ENCODE measurements at regions not wholly inside any gene's neighbourhood (a gene's known extent, or its start where the extent isn't known, plus 50 kb on each side); places are given as distances from the start of the nearest gene placed in this dataset.
"Not testable (repeated sequence)": the region's sequence is repeated elsewhere in the genome, so short reads cannot be mapped to it uniquely, and the experiment has no call there.

DNA sequence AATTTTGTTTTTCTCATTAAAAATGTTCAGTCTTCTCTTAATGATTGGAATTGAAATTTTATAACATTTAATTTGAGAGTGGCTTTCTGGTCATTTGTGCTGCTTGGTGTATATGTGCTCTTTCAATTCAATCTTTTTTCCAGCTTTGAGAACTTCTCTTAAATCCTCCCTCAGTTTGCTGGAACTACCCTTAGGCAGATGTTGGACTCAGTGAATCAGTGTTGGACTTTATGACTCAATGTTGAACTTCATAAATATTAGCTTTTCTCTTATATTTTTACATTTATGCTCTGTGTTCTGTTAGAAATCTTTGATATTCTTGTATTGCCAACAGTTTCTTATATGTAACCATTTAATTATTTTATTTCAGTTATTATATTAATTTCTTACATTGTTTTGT lies 935.5 kb upstream of the FBXO33 start:
- DNase-seq (ENCODE audit: low spot score) = no peak

- DNase-seq (ENCODE audit: low spot score) = no peak
Observed at GRCh38 chr14:40365305-40365704, 933.1 kb upstream of the FBXO33 start.

DNA sequence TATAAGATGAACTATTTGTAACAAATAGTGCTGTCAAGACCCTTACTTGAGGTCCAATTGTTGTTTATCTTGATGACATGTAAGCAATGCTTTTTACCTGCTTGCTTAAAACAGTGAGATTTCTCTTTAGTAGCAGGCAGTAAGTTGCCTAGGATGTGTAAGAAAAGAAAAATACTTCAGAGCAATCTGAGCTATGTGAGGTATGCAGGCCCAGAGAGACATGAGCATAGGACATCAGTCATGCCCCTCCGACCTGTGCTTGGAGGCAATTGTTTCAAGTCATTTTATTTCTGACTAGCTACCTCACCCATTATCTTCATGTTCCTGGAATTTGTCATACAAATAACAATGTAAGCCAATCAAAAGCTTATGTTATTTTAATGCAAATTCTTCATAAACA lies 930.6 kb upstream of the FBXO33 start:
- no peak for DNase-seq (ENCODE audit: low spot score)

- DNase-seq (ENCODE audit: low spot score) = no peak
Observed at GRCh38 chr14:40354754-40355153, 922.5 kb upstream of the FBXO33 start.

GRCh38 chr14:40348104-40348503 lies 915.9 kb upstream of the FBXO33 start:
- DNase-seq (ENCODE audit: low spot score) = not testable (repeated sequence)

GRCh38 chr14:40347675-40348074 lies 915.4 kb upstream of the FBXO33 start:
- no peak for DNase-seq (ENCODE audit: low spot score)

- DNase-seq (ENCODE audit: low spot score) = no peak
Observed at GRCh38 chr14:40346275-40346674, 914.0 kb upstream of the FBXO33 start.

GRCh38 chr14:40345334-40345733 lies 913.1 kb upstream of the FBXO33 start:
- no peak for DNase-seq (ENCODE audit: low spot score)

DNA sequence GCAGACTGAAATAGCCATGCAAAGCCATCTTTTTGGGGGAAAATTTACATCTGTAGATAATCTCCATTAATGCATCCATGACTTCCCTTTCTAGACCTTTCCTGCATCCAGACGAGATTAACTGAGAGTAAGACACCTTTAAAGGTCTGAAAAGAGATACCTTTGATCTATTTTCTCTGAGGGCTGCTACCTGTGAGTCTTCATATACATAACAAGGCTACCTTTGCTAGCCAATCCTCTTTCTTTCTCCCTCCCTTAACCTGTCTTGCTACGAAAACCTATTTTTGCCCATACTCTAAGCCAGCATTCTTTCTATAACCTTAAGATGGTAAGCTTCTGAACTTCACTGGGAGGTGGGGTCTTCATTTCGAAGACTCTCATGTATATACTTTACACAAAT lies 908.5 kb upstream of the FBXO33 start:
- DNase-seq (ENCODE audit: low spot score) = no peak

- DNase-seq (ENCODE audit: low spot score) = no peak
Observed at GRCh38 chr14:40336846-40337245, 904.6 kb upstream of the FBXO33 start.

- DNase-seq (ENCODE audit: low spot score) = not testable (repeated sequence)
Observed at GRCh38 chr14:40326519-40326918, 894.3 kb upstream of the FBXO33 start.

DNA sequence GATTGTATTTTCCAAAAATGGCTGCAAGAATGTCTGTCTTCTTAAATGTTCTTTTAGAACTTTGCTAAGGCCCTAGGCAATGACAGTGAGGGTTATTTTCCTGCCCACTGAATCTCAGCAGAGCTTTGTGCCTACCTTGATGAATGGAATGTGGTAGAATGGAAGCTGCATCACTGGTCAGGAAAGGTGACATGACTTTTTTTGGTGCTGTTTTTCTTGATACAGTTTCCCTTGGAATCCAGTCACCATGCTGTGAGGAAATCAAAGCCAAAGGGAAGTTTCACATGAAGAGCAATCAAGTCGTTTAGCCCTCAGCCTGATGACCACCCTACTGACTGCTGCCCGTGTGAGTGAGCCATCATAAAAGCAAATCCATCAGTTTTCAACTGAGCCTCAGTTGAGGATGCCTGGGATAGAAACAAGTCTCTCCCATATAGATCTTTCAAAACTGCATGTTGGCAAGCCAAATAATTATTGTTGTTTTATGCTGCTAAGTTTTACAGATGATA lies 886.0 kb upstream of the FBXO33 start:
- DNase-seq (ENCODE audit: low spot score) = no peak

- no peak for DNase-seq (ENCODE audit: low spot score)
Observed at GRCh38 chr14:40317690-40318089, 885.5 kb upstream of the FBXO33 start.

GRCh38 chr14:40312296-40312695 lies 880.1 kb upstream of the FBXO33 start:
- DNase-seq (ENCODE audit: low spot score) = no peak

GRCh38 chr14:40309124-40309523 lies 876.9 kb upstream of the FBXO33 start:
- DNase-seq (ENCODE audit: low spot score) = no peak

DNA sequence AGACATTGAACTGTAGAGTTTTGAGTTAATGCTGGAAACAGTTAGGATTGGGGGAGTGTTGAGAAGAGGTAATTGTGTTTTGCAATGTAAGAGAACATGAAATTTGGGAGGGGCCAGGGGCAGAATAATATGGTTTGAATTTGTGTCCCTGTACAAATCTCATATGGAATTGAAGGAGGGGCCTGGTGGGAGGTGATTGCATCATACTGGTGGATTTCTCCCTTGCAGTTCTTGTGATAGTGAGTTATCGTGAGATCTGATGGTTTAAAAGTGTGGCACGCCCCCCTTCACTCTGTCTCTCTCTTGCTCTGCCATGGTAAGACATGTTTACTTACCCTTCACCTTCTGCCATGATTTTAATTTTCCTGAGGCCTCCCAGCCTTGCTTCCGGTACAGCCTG lies 876.0 kb upstream of the FBXO33 start:
- DNase-seq (ENCODE audit: low spot score) = no peak

DNA sequence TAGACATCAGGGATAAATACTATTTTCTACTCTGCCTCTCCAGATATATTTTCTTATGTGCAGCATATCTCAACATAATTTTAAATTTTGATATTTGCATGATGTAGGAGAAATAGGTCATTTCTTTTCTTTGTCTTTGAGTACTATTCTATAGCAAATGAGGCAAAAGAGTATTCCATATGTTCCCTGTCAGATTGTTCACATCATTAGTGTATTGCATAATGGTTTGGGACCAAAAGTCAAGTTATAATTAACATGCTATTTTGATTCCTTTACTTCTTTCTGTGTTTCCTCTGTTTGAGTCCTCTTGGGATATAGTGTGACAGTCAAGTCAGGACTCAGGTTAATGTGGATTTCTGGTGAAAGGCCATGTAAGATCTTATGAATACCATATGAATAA lies 864.6 kb upstream of the FBXO33 start:
- no peak for DNase-seq (ENCODE audit: low spot score)

DNA sequence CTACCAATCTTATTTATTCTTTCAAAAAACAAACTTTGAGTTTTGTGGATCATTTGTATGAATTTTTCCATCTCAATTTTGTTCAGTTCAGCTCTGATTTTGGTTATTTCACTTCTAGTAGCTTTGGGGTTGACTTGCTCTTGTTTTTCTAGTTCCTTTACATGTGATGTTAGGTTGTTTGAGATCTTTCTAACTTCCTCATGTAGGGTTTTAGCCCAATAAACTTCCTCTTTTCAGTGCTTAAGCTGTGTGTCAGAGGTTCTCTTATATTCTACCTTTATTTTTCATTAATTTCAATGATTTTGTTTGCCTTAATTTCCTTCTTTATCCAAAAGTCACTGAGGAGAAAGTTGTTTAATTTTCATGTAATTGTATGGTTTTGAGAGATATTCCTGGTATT lies 860.4 kb upstream of the FBXO33 start:
- no peak for DNase-seq (ENCODE audit: low spot score)

- DNase-seq (ENCODE audit: low spot score) = no peak
Observed at GRCh38 chr14:40282196-40282595, 850.0 kb upstream of the FBXO33 start.

DNA sequence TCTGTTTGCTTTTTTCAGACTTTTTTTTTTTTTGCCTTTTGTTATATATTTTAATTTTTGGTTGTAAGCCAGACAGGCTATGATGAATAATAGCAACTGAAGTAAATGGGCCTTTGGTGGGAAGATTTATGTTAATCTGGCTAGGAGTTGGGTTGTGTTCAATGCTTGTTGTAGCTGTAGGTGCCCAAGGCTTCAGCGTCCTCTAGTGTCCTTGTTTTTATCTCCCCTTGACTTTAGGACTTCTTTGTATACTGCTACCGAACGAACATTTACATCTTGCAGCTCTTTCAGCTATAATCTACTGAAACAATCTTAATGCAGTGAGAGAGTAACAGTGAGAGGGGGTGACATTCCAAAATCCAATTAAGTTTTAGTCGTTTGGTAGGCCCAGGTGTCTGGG lies 848.4 kb upstream of the FBXO33 start:
- no peak for DNase-seq (ENCODE audit: low spot score)

- no peak for DNase-seq (ENCODE audit: low spot score)
Observed at GRCh38 chr14:40273417-40273816, 841.2 kb upstream of the FBXO33 start.

DNA sequence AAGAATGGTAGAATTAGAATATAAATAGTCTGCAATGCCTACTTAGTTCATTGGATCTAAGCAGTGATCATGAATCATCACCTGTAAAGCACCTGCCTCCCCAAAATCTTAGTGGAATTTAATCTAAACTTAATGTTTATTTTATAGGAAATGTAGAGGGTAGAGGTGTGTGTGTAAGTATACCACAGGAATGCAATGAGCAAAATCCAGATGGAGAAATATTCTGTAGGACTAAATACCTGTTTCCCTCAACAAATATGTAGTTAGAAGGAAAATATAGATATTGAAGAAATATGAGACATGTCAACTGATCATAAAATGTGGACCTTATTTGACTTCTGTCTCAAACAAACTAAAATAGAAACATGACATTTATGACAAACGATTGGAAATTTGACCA lies 839.2 kb upstream of the FBXO33 start:
- DNase-seq (ENCODE audit: low spot score) = no peak

- no peak for DNase-seq (ENCODE audit: low spot score)
Observed at GRCh38 chr14:40269436-40269835, 837.2 kb upstream of the FBXO33 start.

DNA sequence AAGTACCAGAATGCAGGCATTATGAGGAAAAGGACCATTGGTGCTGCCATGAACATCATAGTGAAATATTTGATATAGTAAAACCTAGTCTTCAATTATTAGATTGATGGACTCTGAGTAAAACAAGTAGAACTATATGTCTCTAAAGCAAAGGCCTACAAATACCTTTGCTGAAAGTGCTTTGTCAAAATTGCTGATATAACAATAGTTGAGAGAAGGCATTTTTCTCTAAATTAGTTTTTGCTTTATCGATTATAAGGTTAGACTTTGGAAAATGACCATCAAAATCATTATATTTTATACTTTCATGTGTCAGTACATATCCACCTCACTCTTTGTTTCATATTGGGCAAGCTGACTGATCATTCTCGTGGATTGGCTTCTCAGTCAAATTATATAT lies 836.0 kb upstream of the FBXO33 start:
- no peak for DNase-seq (ENCODE audit: low spot score)

- no peak for DNase-seq (ENCODE audit: low spot score)
Observed at GRCh38 chr14:40265096-40265495, 832.9 kb upstream of the FBXO33 start.
